GM10266 (cell line): ENCODE measurements at regions not wholly inside any gene's neighbourhood (a gene's known extent, or its start where the extent isn't known, plus 50 kb on each side); places are given as distances from the start of the nearest gene placed in this dataset.

Experiments used
- DNase-seq: peaks from one replicate; pipeline ENCODE4 v3.0.0; 2012; ENCODE audit errors: extremely low spot score
- TF ChIP-seq, protein P1 (sequence below): IDR thresholded peaks from 2 replicates; pipeline ENCODE4 v1.5.1; 2012; ENCODE audit warnings: mild to moderate bottlenecking, low read depth; ENCODE audit not compliant: control insufficient read depth, insufficient read depth; ENCODE audit errors: missing control alignments

DNA sequence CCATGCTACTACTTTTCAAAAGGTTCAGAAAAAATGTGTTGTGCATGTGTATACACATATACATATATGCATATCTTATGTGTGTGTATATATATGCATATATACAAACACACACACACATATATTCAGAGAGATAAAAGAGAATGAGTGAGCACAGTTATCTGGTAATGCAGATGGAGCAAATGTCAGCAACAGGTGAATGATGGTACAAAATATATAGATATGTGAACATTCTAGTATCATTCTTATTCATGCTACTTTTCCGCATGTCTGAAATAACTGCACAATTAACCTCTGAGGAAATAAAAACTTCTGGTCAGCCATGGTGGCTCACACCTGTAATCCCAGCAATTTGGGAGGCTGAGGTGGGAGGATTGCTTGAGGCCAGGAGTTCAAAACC lies 222.6 kb upstream of the NANOGP8 start:
- DNase-seq: no peak
- TF ChIP-seq, protein P1, sequence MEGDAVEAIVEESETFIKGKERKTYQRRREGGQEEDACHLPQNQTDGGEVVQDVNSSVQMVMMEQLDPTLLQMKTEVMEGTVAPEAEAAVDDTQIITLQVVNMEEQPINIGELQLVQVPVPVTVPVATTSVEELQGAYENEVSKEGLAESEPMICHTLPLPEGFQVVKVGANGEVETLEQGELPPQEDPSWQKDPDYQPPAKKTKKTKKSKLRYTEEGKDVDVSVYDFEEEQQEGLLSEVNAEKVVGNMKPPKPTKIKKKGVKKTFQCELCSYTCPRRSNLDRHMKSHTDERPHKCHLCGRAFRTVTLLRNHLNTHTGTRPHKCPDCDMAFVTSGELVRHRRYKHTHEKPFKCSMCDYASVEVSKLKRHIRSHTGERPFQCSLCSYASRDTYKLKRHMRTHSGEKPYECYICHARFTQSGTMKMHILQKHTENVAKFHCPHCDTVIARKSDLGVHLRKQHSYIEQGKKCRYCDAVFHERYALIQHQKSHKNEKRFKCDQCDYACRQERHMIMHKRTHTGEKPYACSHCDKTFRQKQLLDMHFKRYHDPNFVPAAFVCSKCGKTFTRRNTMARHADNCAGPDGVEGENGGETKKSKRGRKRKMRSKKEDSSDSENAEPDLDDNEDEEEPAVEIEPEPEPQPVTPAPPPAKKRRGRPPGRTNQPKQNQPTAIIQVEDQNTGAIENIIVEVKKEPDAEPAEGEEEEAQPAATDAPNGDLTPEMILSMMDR: no peak

DNA sequence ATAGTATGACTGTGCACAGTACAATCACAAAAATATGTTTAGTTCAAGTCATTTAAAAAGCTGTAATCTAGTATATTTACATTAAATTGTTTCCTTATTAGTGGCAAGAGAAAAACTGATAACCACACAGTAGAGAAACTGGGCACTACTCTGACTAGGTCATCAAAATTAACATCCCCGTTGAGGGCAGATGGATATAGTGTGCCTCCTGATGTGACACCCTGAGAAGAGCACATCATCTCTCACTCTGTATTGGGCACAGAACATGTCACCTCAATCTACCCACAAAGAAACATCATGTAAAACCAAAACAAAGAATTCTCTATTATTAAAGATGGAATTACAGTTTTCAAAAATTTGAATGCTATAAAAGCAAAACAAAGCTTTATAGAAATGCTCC lies 221.9 kb upstream of the NANOGP8 start:
- TF ChIP-seq, protein P1: no peak
- DNase-seq: no peak

DNA sequence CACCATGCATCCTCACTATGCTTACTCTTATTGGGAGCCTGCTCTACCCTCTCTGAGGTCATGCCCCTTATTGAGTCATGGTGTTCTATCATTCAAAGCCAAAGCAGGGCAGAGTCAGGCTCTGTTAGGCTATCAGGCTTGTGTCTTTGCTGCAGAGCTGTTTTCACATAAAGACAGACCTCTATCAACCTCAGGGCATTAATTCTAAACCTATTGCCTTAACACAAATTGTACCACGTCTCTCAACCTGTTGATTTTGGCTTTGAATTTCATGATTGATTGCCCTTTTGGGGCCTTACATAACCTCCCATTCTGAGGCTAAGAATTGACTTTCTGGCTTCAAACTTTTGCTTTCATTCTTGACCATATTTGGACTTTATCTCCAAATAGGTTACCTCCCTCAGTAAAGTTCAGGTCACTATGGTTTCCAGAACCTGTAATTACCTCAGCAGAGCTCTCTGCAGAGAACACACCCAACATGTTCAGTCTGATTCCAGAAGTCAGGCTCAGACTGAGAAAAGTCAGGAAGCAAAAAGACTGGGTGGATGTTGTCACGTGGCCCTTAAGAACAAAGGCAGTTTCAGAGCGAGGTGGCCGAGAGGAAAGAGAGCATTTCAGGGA lies 221.4 kb upstream of the NANOGP8 start:
- TF ChIP-seq, protein P1: no peak
- no peak for DNase-seq

DNA sequence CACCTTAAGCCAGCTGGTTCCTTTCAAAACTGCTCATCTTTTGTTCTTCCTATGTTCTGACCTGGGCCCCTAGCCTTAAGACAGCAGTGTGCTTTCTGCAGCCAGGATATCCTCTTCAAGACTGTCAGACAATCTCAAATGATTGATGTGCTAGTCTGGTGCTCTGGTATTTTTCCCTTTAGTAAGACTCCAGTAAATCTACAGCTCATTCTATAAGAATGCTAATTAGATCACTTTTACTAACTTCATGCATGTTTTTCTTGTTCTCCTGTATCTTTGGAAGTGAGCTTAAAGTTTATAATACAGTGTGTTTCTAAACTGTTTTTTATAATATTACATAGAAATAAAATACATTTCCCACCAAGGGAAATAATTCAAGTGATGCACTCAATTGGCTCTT lies 220.9 kb upstream of the NANOGP8 start:
- DNase-seq: no peak
- TF ChIP-seq, protein P1: no peak

DNA sequence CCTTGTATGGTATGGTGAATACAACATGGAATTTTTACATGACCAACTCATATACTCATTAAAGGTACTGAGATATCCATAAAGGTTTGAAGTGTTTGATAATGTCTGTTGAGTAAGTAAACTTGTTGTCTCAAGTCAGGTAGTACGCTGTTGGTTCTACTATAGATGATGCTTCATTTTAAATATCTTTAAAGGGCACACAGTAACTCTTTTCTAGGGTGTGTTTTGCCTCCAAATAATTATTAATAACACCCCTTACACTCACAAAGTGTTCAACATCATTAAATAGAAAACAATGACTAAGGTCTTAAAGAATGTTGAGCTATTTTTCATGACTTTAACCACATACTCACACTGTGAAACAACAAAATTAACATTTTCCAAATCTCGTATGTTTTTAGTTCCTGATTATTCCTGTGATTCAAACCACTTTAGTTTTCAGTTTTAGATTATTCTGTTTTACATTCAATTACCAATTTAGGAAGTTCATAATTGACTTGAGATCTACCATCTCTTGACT lies 220.0 kb upstream of the NANOGP8 start:
- TF ChIP-seq, protein P1: no peak
- DNase-seq: no peak

DNA sequence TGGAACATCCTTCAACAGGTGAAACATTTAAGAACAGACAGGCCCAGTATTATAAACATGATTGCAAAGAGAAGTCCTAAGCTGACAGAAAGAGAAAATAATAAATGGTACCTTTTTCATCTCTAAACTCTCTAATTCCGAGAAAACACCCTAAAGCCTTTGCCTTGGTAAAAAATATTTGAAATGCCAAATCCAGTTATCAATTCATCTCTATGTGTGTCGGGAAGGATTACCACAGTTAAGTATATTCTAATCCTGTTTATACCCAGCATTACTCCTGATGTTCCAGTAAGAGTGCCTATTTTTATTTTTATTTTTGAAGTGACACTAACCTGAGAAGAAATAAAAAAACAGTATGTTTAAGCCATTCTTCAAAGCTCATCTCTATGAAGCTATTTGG lies 219.3 kb upstream of the NANOGP8 start:
- TF ChIP-seq, protein P1: no peak
- no peak for DNase-seq

DNA sequence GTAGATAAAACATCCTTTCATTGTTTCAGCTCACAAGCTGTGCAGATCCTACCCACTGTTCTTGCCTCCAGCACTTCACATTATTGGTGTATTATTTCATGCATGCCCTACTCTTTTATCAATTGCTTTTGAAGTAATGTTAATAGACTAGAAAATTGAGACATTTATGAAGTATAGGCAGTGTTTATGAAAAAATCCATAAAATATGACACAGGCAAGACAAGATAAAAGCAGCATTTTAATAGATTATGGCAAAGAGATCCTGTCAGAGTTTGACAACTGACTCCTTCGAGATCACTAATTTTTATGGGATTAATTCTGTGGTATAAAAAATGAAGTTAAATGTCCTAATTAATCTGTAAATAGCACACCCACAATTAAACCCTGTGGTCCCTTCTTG lies 217.2 kb upstream of the NANOGP8 start:
- DNase-seq: no peak
- TF ChIP-seq, protein P1: no peak
